ENCODE measurements at regions not wholly inside any gene's neighbourhood (a gene's known extent, or its start where the extent isn't known, plus 50 kb on each side); places are given as distances from the start of the nearest gene placed in this dataset.

GRCh38 chr7:92987538-92987937, 130.2 kb downstream of the SAMD9 start:
- TF ChIP-seq POLR2A (IDR thresholded peaks at IDR 0.05) = no peak
- TF ChIP-seq CTCF (IDR thresholded peaks at IDR 0.05) = no peak
- no peak for TF ChIP-seq EP300 (IDR thresholded peaks at IDR 0.05)

Measured in stomach (tissue), 4 donors.